GM21717 (cell line): ENCODE measurements at regions not wholly inside any gene's neighbourhood (a gene's known extent, or its start where the extent isn't known, plus 50 kb on each side); places are given as distances from the start of the nearest gene placed in this dataset.

ENCODE experiments used
- ATAC-seq: cut with Tn5 transposase; IDR thresholded peaks from one replicate; pipeline ENCODE4 v1.9.1; 2021; ENCODE audit warnings: mild to moderate bottlenecking, moderate library complexity; ENCODE audit not compliant: unreplicated experiment

DNA sequence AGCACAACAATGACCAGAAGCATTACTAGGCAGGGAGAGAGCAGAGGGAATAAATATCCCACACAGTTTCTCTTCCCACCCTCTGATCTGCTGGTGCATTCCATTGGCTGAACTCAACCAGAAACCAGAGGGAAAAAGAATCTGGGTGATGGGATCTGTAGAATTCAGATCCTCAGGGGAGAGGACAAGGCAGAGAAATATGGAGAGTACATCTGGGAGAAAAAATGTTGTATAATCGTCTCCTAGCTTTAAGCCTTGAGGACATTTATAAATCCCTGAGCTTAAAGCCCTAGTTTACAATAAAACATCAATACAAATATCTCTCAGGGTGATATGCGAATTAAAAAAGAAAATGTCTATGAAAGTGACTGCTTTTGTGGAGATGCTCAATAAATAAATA is 368.1 kb upstream of the MAD2L1 start:
- no peak for ATAC-seq

DNA sequence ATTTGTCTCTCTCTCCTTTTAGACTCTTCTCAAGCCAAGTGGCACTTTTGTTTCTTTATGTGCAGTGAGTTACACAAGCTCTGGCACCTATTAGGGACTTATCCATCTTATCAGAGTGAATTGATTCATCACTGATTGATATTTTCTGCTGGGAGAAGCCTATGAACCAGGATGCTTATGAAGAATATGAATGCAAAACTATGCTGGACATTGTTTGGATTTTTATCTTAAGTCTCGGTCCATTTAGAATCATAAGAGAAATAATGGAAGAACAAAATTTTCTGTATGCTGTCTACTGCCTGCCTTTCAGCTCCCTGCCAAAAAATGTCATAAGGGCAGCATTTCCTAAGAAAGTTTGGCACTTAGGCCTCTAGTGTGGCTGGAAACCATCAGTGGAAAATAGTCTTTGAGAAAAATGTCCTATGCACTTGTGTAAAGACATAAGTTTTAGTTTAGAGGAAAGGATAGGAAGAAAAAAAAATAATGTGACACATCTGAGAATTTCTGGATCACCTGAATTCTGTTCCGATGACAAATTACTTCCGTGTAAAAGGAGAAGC is 365.7 kb upstream of the MAD2L1 start:
- no peak for ATAC-seq

DNA sequence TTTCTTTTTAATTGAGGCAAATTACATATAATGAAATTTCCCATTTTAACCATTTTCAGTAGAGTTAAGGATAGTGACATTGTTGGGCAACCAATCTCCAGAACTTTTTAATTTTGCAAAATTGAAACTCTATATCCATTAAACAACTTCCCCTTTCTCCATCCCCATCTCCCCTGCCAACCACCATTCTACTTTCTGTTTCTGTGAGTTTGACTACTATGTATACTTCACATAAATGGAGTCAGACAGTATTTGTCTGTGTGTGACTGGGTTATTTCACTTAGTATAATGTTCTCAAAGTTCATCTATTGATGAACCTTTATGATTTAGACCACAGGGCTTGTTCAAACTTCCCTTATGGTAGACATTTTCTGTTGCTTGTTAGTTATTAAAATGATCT is 364.5 kb upstream of the MAD2L1 start:
- ATAC-seq, result peak; percentile 67

DNA sequence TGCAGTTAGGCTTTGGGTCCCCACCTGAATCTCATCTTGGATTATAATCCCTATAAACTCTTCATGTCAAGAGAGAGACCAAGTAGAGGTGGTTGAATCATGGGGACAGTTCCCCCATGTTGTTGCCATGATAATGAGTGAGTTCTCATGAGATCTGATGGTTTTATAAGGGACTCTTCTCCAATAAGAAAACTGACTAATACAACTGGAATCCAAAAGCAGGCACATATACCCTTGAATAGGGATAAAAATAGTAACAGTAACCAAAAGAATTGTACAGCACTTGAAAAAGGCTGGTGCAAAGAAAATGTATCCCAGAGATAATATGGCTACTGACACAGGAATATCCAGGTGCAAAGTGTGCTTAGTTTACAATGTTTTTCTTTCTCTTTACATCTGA is 351.5 kb upstream of the MAD2L1 start:
- ATAC-seq, result no peak

- ATAC-seq, result no peak
Measured at GRCh38 chr4:120415896-120416295, 349.2 kb upstream of the MAD2L1 start.

DNA sequence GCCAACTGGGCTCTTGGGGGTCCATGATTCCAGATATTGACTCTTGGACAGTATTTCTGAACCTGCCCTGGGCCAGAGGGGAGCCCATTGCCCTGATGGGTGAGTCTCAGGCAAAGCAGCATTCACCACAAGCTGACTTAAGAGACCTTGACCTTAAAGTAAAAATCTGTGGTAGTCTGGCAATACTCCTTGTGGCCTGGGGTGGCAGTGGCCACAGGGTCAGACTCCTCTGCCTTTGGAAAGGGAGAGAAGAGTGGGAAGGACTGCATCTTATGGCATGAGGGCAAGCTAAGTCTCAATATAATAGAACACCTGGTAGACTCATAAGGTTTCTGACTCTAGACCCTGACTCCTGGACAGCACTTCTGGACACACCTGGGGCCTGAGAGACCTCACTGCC is 340.3 kb upstream of the MAD2L1 start:
- no peak for ATAC-seq

- ATAC-seq, result no peak
Measured at GRCh38 chr4:120403296-120403695, 336.6 kb upstream of the MAD2L1 start.

DNA sequence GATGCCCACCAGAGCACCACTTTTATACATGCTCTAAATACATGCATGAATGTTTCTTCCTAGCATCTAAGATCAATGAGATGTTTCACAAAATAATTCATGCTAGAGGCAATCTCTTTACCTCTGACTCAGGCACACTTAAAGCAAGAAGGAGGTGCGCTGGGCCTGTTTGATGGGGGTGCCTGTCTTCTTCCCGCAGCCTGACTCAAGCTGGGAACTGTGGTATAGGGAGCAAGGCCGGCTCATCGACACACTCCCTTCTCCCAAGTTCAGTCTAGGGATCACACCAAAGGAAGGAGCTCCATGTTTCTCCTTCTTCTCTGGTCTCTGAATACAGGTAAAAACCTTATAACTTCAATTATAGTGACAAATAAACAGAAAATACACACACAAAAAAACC is 333.8 kb upstream of the MAD2L1 start:
- ATAC-seq, result no peak

DNA sequence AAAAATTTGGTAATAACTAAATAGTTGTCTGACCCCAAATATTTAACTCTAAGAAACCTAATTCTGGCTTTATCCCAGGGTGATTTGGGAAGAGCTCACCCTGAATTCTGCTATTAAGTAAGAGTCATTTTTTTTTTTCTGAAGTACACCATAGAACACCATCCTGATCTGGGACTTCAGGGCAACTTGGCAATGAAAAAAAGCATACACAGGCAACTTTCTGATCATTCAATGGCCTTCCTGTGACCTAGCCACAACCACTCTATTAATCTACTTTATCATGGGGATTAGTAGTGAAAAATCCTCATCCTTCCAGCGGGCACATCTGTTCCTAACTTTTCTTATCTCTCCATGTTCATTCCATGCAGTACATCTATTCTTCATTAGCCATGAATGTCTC is 333.2 kb upstream of the MAD2L1 start:
- no peak for ATAC-seq

DNA sequence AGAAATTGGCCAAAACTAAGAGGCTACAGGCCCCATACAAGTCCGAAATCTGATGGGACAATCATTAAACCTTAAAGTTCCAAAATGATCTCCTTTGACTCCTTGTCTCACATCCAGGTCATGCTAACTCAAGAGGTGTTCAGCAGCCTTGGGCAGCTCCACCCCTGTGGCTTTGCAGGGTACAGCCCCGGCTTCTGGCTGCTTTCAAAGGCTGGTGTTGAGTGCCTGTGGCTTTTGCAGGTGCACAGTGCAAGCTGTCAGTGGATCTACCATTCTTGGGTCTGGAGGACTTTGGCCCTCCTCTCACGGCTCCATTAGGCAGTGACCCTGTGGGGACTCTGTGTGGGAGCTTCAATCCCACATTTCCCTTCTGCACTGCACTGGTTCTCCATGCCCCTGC is 329.1 kb upstream of the MAD2L1 start:
- ATAC-seq, result no peak

- ATAC-seq, result no peak
Measured at GRCh38 chr4:120355881-120356280, 289.2 kb upstream of the MAD2L1 start.

DNA sequence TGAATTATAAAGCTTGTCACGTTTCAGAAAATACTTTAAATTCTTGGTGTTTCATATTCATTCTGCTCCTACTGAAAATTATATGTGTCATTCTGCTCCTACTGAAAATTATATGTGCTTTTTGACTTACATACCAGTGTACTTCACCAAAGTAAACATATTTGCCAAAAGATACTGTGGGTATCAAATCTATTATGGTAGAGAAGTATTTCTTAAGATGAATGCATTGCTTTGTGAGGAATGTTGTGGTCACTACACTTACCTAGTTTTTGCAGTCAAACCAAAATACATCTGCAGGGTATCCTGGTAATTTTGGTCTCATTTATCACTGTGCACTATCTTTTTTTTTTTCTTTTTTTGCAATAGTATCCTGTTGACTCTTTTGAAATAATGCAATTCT is 287.7 kb upstream of the MAD2L1 start:
- no peak for ATAC-seq

- no peak for ATAC-seq
Measured at GRCh38 chr4:120353235-120353634, 286.6 kb upstream of the MAD2L1 start.

DNA sequence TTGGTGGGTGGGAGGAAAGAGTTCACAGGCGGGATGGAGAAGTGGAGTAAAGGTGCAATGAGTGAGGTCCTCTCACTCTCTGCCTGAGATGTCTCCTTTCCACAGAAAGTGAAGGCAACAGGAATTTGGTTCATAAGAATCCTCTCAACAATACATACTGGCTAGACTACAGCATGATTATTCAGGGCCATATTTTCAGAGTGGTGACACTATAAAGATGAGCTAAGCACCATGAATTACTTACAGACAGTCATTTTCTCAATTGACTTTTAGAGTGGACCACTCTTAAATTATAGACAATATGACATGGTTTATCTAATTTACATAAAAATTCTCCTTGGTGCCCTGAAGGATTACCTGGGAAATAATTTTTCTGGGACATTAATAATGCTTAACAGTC is 286.1 kb upstream of the MAD2L1 start:
- no peak for ATAC-seq

DNA sequence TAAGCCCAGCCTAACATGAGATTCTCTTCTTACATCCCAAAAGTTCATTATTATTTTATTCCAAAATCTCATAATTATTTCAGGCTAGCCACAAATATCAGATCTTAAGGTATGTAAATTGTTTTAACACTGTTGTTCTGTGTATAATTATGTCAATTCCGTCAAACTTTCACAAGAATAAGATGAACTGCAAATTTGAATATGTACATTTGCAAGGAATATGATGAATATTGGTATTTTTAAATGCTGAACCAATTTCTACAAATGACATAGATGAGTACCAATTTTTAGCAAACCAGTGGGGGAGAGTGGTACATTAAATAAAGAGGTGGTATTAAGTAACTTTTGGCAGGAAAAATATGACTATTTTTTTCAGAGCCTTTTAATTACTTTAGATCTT is 282.3 kb upstream of the MAD2L1 start:
- no peak for ATAC-seq

- ATAC-seq, result no peak
Measured at GRCh38 chr4:120348521-120348920, 281.9 kb upstream of the MAD2L1 start.

DNA sequence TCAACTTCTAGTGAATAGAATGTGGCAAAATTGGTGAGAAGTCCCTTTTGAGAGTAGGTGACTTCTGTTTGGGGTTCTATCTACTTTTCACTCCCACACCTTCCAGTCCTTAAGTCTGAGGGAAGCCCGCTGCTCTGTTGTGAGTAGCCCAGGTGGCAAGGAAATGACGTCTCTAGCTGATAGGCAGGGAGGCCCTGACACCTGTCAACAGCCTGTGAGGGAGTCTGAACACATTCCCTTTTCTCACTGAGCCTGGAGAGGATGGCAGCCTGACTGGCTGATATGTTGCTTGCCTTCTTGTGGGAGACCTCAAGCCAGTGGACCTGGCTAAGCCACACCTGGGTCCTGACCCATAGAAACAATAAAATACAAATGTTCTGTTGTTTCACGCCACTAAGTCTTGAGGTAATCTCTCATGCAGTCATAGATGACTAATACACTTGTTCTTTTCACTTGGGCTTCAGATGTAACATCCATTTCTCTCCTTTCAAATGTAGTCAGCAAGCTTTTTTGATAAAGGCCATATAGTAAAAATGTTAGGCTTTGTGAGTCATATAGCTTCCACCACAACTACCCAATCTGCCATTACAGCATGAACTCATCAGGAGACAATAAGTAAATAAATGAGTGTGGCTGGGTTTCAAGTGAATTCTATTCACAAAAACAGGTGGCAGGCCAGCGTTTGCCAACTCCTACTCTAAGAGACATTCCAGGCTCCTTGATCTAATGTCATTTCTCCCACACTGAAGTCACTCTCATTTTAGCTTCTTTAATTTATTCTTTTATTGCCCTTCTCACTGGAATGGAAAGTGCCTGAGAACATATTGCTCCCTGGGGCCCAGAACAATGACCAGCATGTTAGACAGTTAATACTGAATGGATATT is 265.1 kb upstream of the MAD2L1 start:
- ATAC-seq, result peak; percentile 44

GRCh38 chr4:120329386-120329785 is 262.7 kb upstream of the MAD2L1 start:
- no peak for ATAC-seq

DNA sequence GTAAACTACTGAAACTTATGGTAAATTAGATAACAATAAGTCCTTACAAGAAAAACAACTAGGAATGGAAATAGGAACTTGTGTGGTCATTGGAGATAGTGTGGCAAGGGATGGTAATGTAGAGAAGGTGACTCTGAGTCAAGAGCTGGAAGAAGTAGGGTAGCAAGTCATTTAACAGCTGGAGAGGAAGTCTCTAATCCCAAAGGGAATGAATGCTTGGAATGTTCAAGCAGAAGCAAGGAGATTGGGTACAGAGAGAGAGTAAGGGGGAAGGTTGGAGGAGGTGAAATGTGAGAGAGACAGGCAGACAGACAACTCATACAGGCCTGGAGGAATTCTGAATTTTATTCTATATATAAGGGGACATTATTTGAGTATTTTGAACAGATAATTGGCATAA is 260.6 kb upstream of the MAD2L1 start:
- no peak for ATAC-seq

GRCh38 chr4:120319046-120319767 is 252.6 kb upstream of the MAD2L1 start:
- ATAC-seq, result no peak

- no peak for ATAC-seq
Measured at GRCh38 chr4:120318196-120318846, 251.7 kb upstream of the MAD2L1 start.

DNA sequence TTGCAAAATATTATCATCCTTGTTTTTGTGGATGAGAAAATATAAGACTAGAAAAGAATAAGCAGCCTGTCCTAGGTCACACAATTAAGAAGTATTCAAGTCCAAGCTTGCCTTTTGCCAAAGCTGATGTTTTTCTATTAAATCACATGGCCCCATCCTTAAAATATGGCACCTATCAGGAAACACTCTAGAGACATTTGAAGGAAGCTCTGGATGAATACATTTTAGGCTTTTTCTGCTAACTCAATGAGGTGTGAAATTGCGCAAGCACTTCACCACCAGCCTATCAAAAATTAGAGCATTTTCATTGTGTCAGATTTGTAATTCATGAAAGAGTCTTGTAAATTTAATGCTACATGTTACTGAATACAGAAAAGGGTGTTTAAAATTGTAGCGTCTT is 251.1 kb upstream of the MAD2L1 start:
- no peak for ATAC-seq
